ENCODE measurements at regions not wholly inside any gene's neighbourhood (a gene's known extent, or its start where the extent isn't known, plus 50 kb on each side); places are given as distances from the start of the nearest gene placed in this dataset.

GRCh38 chr2:234181121-234181520 is 130.6 kb downstream of the SPP2 start:
- Histone ChIP-seq H4K20me1 (ENCODE audit: insufficient read depth) (no peaks in the 10 kb centered on the region), H3K27ac (ENCODE audit: low read length) (no peak overlapping the region), H2AFZ (ENCODE audit: low read depth, low read length) (no peak overlapping the region), H3K36me3 (ENCODE audit: insufficient read depth, low read length) (no peaks in the 10 kb centered on the region), H3K9ac (ENCODE audit: low read length) (no peak overlapping the region), H3K4me2 (ENCODE audit: low read length) (no peak overlapping the region), H3K9me2 (ENCODE audit: insufficient read depth, low read length) (no peaks in the 10 kb centered on the region), H3K9me3 (ENCODE audit: low read length) (no peaks in the 10 kb centered on the region), H3K4me3 (ENCODE audit: low read length) (no peak overlapping the region), H3K27me3 (ENCODE audit: insufficient read depth, low read depth, low read length) (no peaks in the 10 kb centered on the region), H3K79me2 (replicated peaks; ENCODE audit: insufficient read depth, low read length) (no peaks in the 10 kb centered on the region), H3F3A (ENCODE audit: insufficient read depth, low read length, poor library complexity, severe bottlenecking) (no peaks in the 10 kb centered on the region)
- TF ChIP-seq REST (IDR thresholded peaks at IDR 0.05; ENCODE audit: borderline replicate concordance) (no peak), EZH2 (IDR thresholded peaks at IDR 0.05; ENCODE audit: borderline replicate concordance, insufficient read depth, low read length, poor library complexity, severe bottlenecking) (no peak), RAD21 (conservative IDR thresholded peaks at IDR 0.05) (no peak), POLR2AphosphoS5 (IDR thresholded peaks at IDR 0.05) (no peak)

- no peak for TF ChIP-seq REST (IDR thresholded peaks at IDR 0.05; ENCODE audit: borderline replicate concordance)
- no peak for TF ChIP-seq SMC3 (conservative IDR thresholded peaks at IDR 0.05; ENCODE audit: poor library complexity)
- TF ChIP-seq TAF1 (IDR thresholded peaks at IDR 0.05; ENCODE audit: low read depth) = no peak
- TF ChIP-seq RAD21 (conservative IDR thresholded peaks at IDR 0.05) = no peak
- TF ChIP-seq MXI1 (conservative IDR thresholded peaks at IDR 0.05; ENCODE audit: poor library complexity, severe bottlenecking) = no peak
- no peak for TF ChIP-seq POLR2AphosphoS5 (IDR thresholded peaks at IDR 0.05)
- no peak for TF ChIP-seq EZH2 (IDR thresholded peaks at IDR 0.05; ENCODE audit: borderline replicate concordance, insufficient read depth, low read length, poor library complexity, severe bottlenecking)
- no peak for TF ChIP-seq CTCF (IDR thresholded peaks at IDR 0.05; ENCODE audit: poor library complexity, severe bottlenecking)
- no peak for TF ChIP-seq EP300 (conservative IDR thresholded peaks at IDR 0.05; ENCODE audit: poor library complexity, severe bottlenecking)
- H3F3A ChIP-seq (ENCODE audit: insufficient read depth, low read length, poor library complexity, severe bottlenecking) = no peaks in the 10 kb centered on the region
Observed at GRCh38 chr2:234179031-234179363, 128.5 kb downstream of the SPP2 start.

More at GRCh38 chr2:234179031-234179363, 128.5 kb downstream of the SPP2 start:
- Histone ChIP-seq H3K4me3 (ENCODE audit: low read length) (no peak overlapping the region), H3K9ac (ENCODE audit: low read length) (no peak overlapping the region), H3K4me2 (ENCODE audit: low read length) (no peak overlapping the region), H3K27me3 (ENCODE audit: insufficient read depth, low read depth, low read length) (no peaks in the 10 kb centered on the region), H3K9me2 (ENCODE audit: insufficient read depth, low read length) (no peaks in the 10 kb centered on the region), H4K20me1 (ENCODE audit: insufficient read depth) (no peaks in the 10 kb centered on the region), H2AFZ (ENCODE audit: low read depth, low read length) (no peak overlapping the region), H3K27ac (ENCODE audit: low read length) (no peak overlapping the region), H3K36me3 (ENCODE audit: insufficient read depth, low read length) (no peaks in the 10 kb centered on the region), H3K9me3 (ENCODE audit: low read length) (no peaks in the 10 kb centered on the region), H3K79me2 (replicated peaks; ENCODE audit: insufficient read depth, low read length) (no peaks in the 10 kb centered on the region)
